ENCODE measurements at regions not wholly inside any gene's neighbourhood (a gene's known extent, or its start where the extent isn't known, plus 50 kb on each side); places are given as distances from the start of the nearest gene placed in this dataset.

DNA sequence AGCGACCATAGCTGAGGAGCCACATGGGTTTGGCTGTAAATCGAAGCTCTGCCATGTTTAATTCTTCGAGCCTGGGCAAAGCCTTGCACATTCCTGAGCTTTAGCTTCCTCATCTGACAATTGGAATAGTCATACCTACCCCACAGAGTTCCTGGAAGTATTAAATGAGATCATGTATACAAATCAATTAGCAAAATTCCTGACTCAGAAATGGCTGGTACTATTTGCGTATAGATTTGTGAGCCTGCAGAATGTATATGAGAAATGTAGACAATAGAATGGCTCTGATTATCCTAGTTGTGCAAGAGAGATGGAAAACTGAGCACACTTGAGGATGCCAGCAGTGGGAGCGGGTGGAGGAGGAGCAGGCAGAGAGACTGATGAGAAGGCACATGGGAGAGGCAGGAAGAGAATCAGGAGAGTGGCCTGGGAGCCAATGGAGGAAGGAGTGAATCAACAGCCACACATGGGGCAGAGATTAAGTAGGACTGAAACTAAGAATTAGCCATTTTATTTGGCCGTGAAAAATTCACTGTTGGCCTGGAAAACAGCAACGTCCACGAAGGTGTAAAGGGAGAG, 128.0 kb upstream of the C1GALT1 start:
- no peak for TF ChIP-seq EZH2 (IDR thresholded peaks at IDR 0.05; ENCODE audit: borderline replicate concordance, low read depth, low read length, severe bottlenecking)
- TF ChIP-seq, protein P1, sequence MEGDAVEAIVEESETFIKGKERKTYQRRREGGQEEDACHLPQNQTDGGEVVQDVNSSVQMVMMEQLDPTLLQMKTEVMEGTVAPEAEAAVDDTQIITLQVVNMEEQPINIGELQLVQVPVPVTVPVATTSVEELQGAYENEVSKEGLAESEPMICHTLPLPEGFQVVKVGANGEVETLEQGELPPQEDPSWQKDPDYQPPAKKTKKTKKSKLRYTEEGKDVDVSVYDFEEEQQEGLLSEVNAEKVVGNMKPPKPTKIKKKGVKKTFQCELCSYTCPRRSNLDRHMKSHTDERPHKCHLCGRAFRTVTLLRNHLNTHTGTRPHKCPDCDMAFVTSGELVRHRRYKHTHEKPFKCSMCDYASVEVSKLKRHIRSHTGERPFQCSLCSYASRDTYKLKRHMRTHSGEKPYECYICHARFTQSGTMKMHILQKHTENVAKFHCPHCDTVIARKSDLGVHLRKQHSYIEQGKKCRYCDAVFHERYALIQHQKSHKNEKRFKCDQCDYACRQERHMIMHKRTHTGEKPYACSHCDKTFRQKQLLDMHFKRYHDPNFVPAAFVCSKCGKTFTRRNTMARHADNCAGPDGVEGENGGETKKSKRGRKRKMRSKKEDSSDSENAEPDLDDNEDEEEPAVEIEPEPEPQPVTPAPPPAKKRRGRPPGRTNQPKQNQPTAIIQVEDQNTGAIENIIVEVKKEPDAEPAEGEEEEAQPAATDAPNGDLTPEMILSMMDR (IDR thresholded peaks at IDR 0.05; ENCODE audit: borderline replicate concordance, extremely low read depth, low read length, poor library complexity, severe bottlenecking): no peak
- Histone ChIP-seq H4K20me1 (ENCODE audit: insufficient read depth, low read length) (no peaks in the 10 kb centered on the region), H2AFZ (ENCODE audit: low read depth, low read length) (no peak overlapping the region), H3K79me2 (ENCODE audit: insufficient read depth, low read length) (no peaks in the 10 kb centered on the region), H3K4me2 (ENCODE audit: insufficient read depth, low read length) (no peak overlapping the region), H3K9ac (ENCODE audit: low read depth, low read length) (no peak overlapping the region), H3K27ac (ENCODE audit: low read length) (no peak overlapping the region), H3K4me1 (ENCODE audit: insufficient read depth, low read length) (no peaks in the 10 kb centered on the region), H3K4me3 (ENCODE audit: low read depth in 1 of 2, low read length in 2 of 2) (no peak overlapping the region), H3K9me3 (ENCODE audit: insufficient read depth, low read length, severe bottlenecking) (no peaks in the 10 kb centered on the region), H3K36me3 (ENCODE audit: insufficient read depth, low read length) (no peaks in the 10 kb centered on the region), H3K27me3 (ENCODE audit: insufficient read depth, low read length, poor library complexity) (no peaks in the 10 kb centered on the region)
- no peak for ATAC-seq (ENCODE audit: insufficient read depth, low read depth)
- DNase-seq: no peak

DNA sequence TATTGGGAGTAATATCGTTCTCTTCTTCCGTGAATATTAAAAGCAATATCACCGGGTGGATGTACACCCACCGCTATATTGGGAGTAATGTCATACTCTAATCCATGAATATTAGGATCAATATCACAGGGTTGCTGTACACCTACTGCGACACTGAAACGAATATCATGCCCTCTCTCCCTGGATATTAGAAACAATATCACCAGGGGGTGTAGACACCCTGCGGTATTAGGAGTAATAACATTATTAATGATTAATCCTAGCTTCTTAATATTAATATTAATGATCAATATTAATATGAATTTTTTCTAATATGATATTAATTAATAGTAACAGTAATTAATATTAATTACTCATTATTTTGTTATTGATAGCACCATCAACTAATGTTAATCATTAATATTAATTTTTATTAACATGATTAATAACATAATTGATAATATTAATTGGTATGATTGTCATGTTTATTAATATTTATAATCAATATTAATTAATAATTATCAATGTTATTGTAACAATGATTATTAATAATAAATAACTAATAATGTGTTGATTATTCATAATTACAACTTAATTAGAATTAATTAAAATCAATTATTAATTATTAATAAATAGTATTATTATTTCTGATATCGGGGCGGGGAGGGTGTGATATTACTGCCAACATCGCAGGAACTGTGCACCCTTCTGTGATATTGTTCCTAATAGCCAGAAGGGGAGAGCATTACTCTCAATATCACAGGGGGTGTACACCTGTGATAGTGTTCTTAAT, 121.3 kb upstream of the C1GALT1 start:
- H3K9me3 ChIP-seq (ENCODE audit: insufficient read depth, low read length, severe bottlenecking): no peaks in the 10 kb centered on the region

DNA sequence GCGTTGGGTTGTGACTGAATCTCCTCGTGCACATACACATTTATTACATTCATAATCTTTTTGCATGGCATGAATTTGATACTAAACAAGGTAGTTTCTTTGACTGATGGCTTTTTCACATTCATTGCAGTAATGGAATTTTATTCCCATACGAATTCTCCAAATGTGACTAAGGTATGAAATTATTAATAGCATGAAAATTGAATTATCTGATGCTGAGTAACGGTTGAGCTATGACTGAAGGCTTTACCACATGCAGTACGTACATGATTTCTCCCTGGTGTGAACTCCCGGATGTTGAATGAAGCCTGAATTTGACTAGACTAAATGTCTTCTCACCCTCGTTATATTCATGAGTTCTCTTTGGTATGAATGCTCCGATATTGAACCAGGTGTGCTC, 104.4 kb upstream of the C1GALT1 start:
- no peaks in the 10 kb centered on the region for H3K79me2 ChIP-seq (ENCODE audit: insufficient read depth, low read length)
- no peak overlapping the region for H3K4me3 ChIP-seq (ENCODE audit: low read depth in 1 of 2, low read length in 2 of 2)
- no peak overlapping the region for H3K9ac ChIP-seq (ENCODE audit: low read depth, low read length)
- DNase-seq (no peak), ATAC-seq (ENCODE audit: insufficient read depth, low read depth) (no peak)
- H3K4me2 ChIP-seq (ENCODE audit: insufficient read depth, low read length): no peak overlapping the region
- no peaks in the 10 kb centered on the region for H3K36me3 ChIP-seq (ENCODE audit: insufficient read depth, low read length)
- no peaks in the 10 kb centered on the region for H4K20me1 ChIP-seq (ENCODE audit: insufficient read depth, low read length)
- no peak overlapping the region for H2AFZ ChIP-seq (ENCODE audit: low read depth, low read length)
- H3K27me3 ChIP-seq (ENCODE audit: insufficient read depth, low read length, poor library complexity): peaks cover 13% of the 10 kb centered on the region
- TF ChIP-seq, protein P1 (IDR thresholded peaks at IDR 0.05; ENCODE audit: borderline replicate concordance, extremely low read depth, low read length, poor library complexity, severe bottlenecking): no peak
- TF ChIP-seq EZH2 (IDR thresholded peaks at IDR 0.05; ENCODE audit: borderline replicate concordance, low read depth, low read length, severe bottlenecking): no peak
- H3K4me1 ChIP-seq (ENCODE audit: insufficient read depth, low read length): no peaks in the 10 kb centered on the region
- H3K27ac ChIP-seq (ENCODE audit: low read length): no peak overlapping the region
- H3K9me3 ChIP-seq (ENCODE audit: insufficient read depth, low read length, severe bottlenecking): no peaks in the 10 kb centered on the region

More for the DNA sequence above, 121.3 kb upstream of the C1GALT1 start:
- Histone ChIP-seq H3K9ac (ENCODE audit: low read depth, low read length) (no peak overlapping the region), H3K4me3 (ENCODE audit: low read depth in 1 of 2, low read length in 2 of 2) (no peak overlapping the region), H3K27ac (ENCODE audit: low read length) (no peak overlapping the region), H3K4me2 (ENCODE audit: insufficient read depth, low read length) (no peak overlapping the region), H3K36me3 (ENCODE audit: insufficient read depth, low read length) (no peaks in the 10 kb centered on the region), H3K4me1 (ENCODE audit: insufficient read depth, low read length) (no peaks in the 10 kb centered on the region), H3K79me2 (ENCODE audit: insufficient read depth, low read length) (no peaks in the 10 kb centered on the region), H4K20me1 (ENCODE audit: insufficient read depth, low read length) (no peaks in the 10 kb centered on the region), H2AFZ (ENCODE audit: low read depth, low read length) (no peak overlapping the region), H3K27me3 (ENCODE audit: insufficient read depth, low read length, poor library complexity) (no peaks in the 10 kb centered on the region)
- ATAC-seq (ENCODE audit: insufficient read depth, low read depth) (no peak; the same call in 2 of the 3 replicates), DNase-seq (no peak)
- TF ChIP-seq, protein P1 (IDR thresholded peaks at IDR 0.05; ENCODE audit: borderline replicate concordance, extremely low read depth, low read length, poor library complexity, severe bottlenecking): no peak
- TF ChIP-seq EZH2 (IDR thresholded peaks at IDR 0.05; ENCODE audit: borderline replicate concordance, low read depth, low read length, severe bottlenecking): no peak

Measured in DND-41 (cell line).